Choroid plexus epithelial cell (primary cell): ENCODE measurements at regions not wholly inside any gene's neighbourhood (a gene's known extent, or its start where the extent isn't known, plus 50 kb on each side); places are given as distances from the start of the nearest gene placed in this dataset.

Experiments used
- DNase-seq: peaks from one replicate; pipeline ENCODE4 v3.0.0-alpha.2; 2010; ENCODE audit warnings: low read depth
- H3K4me3 ChIP-seq: 2 replicates; pipeline ENCODE4 v1.5.1; 2011; ENCODE audit warnings: low read depth, mild to moderate bottlenecking, control low read depth, low read length, moderate library complexity
- TF ChIP-seq, protein P1 (sequence below): conservative IDR thresholded peaks from 2 replicates; pipeline ENCODE4 v1.5.1; 2011; ENCODE audit warnings: low read depth, mild to moderate bottlenecking, control low read depth, inconsistent platforms, low read length, moderate library complexity

GRCh38 chr13:89968470-89968869 is 1379.0 kb upstream of the MIR17HG start:
- no peak for DNase-seq
- TF ChIP-seq, protein P1, sequence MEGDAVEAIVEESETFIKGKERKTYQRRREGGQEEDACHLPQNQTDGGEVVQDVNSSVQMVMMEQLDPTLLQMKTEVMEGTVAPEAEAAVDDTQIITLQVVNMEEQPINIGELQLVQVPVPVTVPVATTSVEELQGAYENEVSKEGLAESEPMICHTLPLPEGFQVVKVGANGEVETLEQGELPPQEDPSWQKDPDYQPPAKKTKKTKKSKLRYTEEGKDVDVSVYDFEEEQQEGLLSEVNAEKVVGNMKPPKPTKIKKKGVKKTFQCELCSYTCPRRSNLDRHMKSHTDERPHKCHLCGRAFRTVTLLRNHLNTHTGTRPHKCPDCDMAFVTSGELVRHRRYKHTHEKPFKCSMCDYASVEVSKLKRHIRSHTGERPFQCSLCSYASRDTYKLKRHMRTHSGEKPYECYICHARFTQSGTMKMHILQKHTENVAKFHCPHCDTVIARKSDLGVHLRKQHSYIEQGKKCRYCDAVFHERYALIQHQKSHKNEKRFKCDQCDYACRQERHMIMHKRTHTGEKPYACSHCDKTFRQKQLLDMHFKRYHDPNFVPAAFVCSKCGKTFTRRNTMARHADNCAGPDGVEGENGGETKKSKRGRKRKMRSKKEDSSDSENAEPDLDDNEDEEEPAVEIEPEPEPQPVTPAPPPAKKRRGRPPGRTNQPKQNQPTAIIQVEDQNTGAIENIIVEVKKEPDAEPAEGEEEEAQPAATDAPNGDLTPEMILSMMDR: no peak
- no peak overlapping the region for H3K4me3 ChIP-seq

DNA sequence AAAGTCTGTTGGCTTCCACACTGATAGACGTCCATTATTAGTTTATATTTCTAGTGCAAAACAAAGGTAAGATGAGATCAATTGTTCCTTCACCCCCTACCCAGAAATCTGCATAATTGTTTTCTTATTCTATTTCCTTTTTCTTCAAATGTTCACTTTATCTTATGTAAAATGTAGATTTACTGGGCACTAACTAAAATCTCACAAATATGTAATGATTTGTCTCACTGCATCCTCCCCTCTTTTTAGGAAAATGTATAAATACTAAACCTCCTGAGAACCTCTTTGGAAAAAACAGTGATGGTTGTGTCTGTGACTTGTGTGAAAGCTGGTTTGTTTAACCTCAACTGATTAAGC is 1377.2 kb upstream of the MIR17HG start:
- no peak overlapping the region for H3K4me3 ChIP-seq
- TF ChIP-seq, protein P1: no peak
- no peak for DNase-seq

DNA sequence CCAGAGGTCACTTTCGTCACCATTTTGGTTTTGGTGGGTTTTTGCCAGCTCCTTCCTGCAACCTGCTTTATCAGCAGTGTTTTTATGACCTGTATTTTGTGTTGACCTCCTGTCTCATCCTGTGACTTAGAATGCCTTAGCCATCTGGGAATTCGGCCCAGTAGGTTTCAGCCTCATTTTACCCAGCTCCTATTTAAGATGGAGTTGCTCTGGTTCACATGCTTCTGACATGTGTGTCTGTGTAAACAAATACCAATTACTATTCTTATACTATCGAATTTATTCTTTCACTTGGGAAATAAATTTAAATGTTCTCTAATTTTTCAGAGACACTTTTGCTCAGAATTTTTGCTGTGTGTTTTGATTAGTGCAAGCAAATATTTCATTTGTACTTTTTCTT is 1370.3 kb upstream of the MIR17HG start:
- H3K4me3 ChIP-seq: no peak overlapping the region
- TF ChIP-seq, protein P1: no peak
- DNase-seq: no peak

DNA sequence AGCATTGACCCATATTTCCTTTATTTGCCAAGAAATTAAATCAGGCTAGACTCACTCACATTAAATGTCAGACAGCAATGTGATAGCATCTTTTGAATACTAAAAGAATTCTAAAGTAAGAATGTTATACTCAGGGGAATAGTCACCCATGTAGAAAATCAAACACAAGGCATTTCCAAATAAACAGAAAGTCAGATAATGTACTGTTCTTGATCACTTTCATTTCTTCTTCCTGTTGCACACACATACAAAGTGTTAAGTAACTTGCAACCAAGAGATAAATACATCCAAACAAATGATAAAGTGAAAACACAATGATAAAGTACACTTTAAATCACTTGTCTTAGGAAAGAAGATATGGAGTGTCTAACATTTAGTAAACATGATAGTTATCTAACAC is 1366.6 kb upstream of the MIR17HG start:
- peak; percentile 27 for DNase-seq
- H3K4me3 ChIP-seq: no peak overlapping the region
- TF ChIP-seq, protein P1: no peak

DNA sequence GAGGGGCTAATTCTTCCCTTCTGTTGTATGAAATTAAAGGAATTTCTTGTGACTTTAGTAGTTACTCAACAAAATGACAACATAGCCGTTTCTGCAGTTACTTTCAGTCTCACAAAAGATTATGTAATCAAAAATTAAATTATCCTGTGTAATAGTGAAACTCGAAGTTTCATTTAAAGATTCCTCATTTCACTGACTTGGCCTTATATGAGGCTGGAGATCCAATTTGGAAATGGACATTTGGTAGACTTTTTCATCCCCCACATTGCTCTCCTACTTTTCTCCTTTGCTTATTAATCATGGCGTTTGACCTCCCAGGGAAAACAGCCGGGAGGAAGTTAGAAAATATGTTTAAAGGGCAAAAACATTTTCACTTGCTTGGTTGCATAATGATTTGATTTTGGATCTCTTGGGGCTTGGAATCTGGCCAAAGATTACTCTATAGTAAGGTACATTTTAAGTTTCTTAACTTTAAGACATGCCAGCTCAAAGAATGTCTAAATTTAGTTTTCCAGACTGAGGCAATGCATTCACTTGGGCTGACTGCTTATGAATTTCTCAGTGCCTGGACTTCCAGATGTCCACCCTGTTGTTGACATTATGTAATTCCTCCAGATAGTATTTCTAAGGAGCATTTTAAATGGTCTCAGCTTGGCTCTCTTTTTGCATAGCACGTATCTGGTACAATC is 1364.9 kb upstream of the MIR17HG start:
- H3K4me3 ChIP-seq: peak overlapping the region; percentile 2
- peak; percentile 83 for DNase-seq
- TF ChIP-seq, protein P1: no peak

DNA sequence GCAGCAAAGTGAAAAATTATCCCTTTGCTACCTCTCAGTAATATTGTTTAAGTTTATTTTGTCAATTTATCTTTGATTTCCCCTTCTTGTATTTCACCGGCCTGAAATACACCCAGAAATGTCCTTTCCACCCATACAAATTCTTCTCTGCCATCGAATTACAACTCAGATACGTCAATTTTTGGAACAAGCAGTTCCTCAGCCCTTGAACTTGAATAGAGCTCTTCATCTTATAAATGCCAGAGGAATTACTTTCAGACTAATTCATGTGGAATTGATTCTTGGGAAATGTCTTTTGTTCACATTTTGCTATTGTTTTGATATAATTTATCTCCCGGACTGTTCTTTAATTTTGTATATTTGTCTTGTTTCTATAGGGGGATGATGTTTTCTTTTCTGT is 1359.3 kb upstream of the MIR17HG start:
- TF ChIP-seq, protein P1: no peak
- peak; percentile 17 for DNase-seq
- no peak overlapping the region for H3K4me3 ChIP-seq

- no peak overlapping the region for H3K4me3 ChIP-seq
- DNase-seq: no peak
- TF ChIP-seq, protein P1: no peak
Observed at GRCh38 chr13:90003566-90003965, 1343.9 kb upstream of the MIR17HG start.
